ENCODE measurements at regions not wholly inside any gene's neighbourhood (a gene's known extent, or its start where the extent isn't known, plus 50 kb on each side); places are given as distances from the start of the nearest gene placed in this dataset.
A peak's percentile ranks its signal among the peaks of the same experiment; 100 is the strongest.
"Not testable (repeated sequence)": the region's sequence is repeated elsewhere in the genome, so short reads cannot be mapped to it uniquely, and the experiment has no call there.

DNA sequence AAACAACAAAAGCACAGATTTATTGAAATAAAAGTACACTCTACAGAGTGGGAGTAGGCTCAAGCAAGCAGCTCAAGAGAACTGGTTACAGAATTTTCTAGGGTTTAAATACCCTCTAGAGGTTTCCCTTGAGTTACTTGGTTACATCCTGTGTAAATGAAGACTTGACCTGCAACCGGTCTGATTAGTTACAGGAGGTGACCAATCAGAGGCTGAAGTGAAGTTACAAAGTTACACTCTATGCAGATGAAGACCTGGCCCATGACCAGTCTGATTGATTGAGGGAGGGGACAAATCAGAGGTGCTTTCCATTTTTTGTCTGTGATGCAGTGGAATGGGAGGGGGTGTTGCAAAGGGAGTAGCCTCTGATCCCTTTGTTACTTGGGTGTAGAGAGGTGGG lies 723.4 kb downstream of the ZPLD1 start:
- DNase-seq (ENCODE audit: low read depth in 2 of 2): no peak

DNA sequence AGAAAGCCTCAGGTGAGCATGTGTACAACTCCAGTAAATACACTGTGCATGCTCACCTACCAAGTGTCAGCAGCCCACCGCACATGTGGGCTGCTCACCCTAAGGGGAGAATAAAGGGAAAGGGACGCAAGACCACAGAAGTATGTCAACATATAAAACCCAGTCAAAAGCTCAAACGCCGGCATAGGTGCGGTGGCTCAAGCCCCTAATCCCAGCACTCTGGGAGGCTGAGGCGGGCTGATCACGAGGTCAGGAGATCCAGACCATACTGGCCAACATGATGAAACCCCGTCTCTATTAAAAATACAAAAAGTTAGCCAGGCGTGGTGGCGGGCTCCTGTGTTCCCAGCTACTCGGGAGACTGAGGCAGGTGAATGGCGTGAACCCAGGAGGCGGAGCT lies 732.1 kb downstream of the ZPLD1 start:
- DNase-seq (ENCODE audit: low read depth in 2 of 2): no peak

DNA sequence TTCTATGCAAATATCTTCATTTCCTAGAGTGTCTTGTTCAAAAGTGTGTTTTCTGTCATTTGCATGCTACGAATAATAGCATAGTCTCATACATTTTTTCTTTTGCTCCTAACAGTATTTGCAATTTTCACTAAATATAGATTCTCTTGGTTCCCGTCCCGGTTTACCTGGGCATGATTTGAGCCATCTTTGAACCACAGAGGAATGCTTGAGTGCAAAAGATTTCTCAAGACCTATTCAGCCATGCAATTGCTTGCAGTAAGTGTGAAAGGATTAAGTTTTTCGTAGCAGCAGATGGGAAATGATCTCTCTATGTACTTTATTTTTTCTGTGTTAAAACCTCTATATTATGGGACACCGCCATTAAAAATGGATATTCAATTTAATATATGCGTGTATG lies 733.0 kb downstream of the ZPLD1 start:
- DNase-seq (ENCODE audit: low read depth in 2 of 2): no peak

DNA sequence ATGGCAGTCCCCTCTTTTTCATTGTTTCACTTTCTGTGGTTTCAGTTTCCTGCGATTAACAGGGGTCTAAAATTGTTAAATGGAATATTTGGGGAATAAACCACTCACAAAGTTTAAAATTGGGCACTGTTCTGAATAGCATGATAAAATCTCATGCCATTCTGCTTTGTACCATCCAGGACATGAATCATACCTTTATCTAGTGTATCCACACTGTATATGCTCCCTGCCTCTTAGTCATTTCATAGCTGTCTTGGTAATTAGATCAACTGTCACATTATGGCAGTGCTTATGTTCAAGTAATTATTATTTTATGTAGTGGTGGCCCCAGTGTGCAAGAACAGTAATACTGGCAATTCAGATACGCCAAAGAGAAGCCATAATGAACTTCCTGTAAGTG lies 734.5 kb downstream of the ZPLD1 start:
- no peak for DNase-seq (ENCODE audit: low read depth in 2 of 2)

DNA sequence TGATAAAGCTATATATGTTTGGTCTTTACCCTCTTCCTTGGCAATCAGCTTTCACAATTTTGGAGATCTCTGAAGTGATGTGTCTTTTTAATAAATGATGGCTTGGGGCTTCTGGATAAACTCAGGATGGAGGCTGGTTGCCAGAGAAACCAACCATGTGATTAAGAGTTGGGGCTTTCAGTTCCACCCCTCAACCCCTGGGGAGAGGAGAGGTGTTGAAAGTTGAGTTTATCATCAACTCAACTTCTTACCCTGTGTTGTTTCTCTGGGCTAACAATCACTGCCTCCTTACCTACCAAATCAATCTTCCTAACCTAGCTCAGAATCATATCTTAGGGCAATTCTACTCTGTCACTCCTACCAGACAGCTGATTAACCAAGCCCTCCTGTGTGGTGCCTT lies 735.8 kb downstream of the ZPLD1 start:
- DNase-seq (ENCODE audit: low read depth in 2 of 2): no peak

DNA sequence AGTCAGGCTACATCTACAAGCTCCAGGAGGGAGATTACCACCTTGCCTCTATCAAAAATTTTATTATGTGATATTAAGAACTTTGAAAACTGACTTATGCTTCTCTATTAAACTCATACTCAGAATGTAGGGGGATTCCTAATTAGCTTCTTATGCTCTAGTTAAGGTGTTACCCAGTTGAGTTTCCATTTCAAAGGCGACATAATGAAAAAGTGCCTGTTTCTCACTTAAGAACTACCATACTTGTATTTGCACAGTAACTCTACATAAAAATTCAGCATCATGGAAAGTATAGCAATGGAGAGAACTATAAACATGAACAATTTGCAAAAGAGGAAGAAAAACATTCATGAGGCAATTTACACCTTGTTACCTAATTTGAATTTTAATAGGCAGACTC lies 739.1 kb downstream of the ZPLD1 start:
- no peak for DNase-seq (ENCODE audit: low read depth in 2 of 2)

DNA sequence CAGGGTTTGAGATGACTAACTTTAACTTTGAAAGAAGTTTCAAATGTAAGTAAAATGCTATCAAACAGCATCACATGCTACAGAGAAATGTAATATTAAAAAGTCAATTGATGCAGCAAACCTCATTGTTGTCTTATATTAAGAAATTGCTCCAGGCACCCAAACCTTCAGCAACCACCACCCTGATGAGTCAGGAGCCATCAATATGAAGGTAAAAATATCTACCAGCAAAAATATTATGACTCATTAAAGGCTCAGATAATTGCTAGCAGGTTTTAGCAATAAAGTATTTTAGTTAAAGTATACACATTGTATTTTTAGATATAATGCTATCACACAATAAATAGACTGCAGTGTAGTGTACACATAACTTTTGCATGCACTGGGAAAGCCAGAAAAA lies 746.3 kb downstream of the ZPLD1 start:
- no peak for DNase-seq (ENCODE audit: low read depth in 2 of 2)

DNA sequence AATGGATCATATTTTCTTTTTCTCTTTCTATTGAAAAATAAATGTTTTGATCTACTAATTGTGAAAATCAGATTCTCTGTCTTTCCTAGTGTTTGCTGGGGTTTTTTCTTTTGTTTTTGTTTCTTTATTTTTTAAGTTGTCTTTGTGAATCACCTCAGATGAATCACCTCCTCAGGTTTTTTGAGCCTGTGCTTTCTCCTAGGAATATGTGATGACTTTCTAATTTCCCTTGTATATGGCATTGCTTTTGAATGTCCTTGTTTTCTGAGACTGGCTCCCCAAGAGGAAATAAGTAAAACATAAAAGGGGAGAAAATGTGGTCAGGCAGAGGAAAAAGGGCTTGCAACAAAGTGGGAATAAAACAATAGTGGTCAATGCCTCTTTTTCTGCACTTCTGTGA lies 750.0 kb downstream of the ZPLD1 start:
- DNase-seq (ENCODE audit: low read depth in 2 of 2): no peak

DNA sequence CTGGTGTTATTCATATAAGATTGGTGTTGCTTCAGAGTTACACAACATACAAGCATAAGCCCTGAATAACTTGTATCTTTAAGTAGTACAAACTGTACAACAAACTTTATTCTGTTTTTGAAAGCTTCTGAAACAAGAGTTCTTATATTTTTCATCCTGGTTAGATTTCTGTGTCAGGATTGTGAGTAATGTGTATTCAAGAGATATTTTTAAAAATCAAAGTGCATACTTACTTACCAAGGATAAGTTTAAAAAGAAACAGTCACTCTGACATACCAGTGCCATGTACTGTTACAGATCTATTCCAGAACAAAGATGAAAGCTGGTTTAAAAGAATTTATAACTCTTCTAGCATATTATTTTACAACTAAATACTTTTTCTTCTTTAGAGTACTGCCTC lies 755.1 kb downstream of the ZPLD1 start:
- DNase-seq (ENCODE audit: low read depth in 2 of 2): no peak

DNA sequence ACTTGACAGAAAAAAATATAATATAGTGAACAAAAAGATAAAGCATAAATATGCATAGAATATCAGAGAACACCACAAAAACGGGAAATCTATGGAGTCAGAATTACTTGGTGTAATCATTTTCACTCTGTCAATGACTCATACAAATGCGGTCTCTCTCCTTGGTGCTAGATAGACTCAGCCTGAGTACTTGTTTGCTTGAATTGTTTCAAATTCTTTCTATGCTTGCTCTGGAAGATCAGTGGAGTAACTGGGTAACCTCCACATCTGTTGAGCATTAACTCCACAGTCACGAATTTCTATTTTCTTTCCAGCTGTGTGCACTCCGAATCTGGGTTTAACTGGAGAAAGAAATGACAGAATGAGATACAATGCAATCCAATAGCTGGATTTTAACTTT lies 760.4 kb downstream of the ZPLD1 start:
- no peak for DNase-seq (ENCODE audit: low read depth in 2 of 2)

DNA sequence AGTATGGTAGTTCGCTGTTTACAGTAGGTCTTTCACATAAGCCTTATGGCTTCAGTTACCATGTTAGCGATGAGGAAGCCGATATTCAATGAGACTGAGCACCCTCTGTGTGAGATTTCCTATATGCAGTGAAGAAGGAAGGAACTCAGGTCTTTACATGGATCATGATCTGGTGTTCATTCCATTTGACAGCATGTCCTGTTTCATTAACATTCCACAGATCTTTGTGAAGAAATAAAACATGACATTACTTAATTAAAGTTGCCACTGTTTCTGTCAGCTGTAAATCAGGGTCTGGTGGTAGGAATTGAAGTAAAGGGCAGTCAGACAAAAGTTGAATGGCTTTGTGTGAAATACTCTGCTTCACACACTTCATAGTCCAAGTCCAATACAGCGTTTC lies 768.6 kb downstream of the ZPLD1 start:
- DNase-seq (ENCODE audit: low read depth in 2 of 2): no peak

DNA sequence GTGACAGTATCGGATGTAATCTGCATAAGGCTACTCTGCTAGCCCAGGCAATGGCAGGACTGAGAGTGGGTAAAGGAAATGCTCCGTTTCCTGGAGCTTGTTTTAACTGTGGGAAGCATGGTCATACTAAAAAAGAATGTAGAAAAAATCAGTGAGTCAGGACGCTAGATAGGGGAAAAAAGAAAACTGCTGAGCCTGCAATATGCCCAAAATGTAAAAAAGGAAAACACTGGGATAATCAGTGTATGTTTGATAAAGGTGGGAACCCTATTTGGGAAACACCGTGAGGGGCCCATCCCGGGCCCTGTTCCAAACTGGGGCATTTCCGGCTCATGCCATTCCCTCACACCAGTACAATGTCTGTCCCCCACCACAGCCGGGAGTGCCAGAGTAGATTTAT lies 775.8 kb downstream of the ZPLD1 start:
- peak in 1 of 2 donors; percentile 25 for DNase-seq (ENCODE audit: low read depth in 2 of 2)

DNA sequence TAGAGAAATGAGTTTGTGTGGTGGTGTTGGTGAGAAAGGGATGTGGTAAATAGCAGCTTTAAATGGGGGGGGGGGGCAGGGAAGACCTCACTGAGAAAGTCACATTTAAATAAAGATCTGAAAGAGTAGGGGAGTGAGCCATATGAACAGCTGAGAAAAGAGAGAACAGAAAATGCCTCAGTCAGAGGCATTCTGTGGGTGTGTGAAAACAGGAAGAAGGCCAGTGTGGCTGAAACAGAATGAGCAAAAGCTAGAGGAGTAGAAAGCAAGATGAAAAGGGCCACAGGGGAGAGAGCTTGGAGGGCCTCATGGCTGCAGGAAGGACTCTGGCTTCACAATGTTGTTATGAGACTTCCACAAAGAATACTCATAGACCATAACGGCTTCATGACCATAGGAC lies 783.3 kb downstream of the ZPLD1 start:
- DNase-seq (ENCODE audit: low read depth in 2 of 2): no peak

DNA sequence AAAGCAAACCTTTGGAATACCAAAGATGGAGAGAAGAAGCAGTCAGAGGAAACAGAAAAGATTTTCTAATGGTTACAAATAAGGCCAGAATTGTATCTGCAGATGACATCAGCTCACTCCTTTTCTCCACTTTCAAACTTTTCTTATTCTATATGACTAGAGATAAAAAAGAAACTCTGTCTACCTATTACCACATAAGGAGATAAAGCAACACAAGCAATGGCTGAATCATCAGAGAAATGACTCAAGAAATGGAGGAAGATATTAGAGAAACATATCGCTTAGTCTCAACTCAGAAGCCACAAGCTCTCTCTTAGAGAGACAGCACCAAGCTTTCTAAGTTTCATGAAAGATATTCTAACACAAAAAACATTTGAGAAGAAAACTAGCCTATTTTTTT lies 784.0 kb downstream of the ZPLD1 start:
- no peak for DNase-seq (ENCODE audit: low read depth in 2 of 2)

DNA sequence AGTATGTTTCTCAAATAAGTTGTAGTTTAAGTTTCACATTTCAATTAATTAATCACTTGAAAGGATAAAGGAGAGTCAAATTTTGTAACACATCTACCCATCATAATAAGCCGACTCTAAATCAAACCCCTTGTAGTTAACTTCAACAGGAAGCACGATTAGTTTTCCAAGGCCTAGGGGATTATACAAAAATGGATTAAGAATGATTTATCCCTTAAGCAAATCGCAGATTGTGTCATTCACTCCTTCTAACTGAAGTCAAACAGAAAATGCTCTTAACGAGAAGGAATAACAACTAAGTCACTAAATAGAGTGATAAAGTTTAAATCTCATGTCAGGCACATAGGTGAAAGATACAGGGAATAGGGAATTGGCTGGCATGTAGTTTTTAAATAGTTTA lies 792.8 kb downstream of the ZPLD1 start:
- DNase-seq (ENCODE audit: low read depth in 2 of 2): no peak

DNA sequence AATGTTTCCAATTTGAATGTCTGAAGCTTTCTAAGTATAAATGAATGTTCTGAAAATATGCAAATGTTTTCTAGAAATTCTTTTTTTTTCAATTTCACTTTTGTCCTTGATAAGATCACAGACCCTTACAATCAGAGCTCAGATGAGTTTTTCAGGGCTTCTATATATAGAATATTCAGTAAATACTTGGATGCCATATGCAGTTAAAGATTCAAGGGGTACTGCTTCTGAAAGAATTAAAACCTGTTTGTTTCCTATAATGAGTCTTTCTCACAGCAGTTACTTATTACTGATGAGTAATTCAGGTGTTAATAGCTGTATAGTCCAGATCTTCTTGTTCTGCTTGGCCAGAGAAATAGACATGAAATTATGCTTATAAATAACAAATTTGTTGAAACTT lies 812.6 kb downstream of the ZPLD1 start:
- no peak for DNase-seq (ENCODE audit: low read depth in 2 of 2)

DNA sequence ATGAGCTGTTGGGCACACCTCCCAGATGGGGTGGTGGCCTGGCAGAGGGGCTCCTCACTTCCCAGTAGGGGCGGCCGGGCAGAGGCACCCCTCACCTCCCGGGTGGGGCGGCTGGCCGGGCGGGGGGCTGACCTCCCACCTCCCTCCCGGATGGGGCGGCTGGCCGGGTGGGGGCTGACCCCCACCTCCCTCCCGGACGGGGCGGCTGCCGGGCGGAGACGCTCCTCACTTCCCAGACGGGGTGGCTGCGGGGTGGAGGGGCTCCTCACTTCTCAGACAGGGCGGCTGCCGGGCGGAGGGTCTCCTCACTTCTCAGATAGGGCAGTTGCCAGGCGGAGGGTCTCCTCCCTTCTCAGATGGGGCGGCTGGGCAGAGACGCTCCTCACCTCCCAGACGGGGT lies 820.0 kb downstream of the ZPLD1 start:
- not testable (repeated sequence) for DNase-seq (ENCODE audit: low read depth in 2 of 2)

DNA sequence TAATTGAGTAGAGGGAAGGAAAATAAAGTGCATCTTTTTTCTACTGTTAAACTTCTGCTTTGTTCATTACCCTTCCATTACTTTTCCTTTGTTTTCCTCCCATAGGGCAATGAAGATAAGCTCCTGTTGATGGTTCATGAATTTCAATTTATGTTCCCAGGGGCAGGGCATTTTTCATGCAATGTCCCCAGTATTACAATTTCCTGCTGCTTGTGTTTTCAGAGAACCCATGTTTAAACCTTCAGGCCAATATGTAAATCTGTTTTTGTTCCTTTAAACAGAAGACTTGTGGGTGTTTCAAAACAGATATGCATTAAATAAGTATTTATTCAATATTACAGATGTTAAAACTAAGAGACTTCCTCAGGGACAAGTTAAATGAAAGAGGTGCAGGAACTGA lies 834.5 kb downstream of the ZPLD1 start:
- DNase-seq (ENCODE audit: low read depth in 2 of 2): no peak

DNA sequence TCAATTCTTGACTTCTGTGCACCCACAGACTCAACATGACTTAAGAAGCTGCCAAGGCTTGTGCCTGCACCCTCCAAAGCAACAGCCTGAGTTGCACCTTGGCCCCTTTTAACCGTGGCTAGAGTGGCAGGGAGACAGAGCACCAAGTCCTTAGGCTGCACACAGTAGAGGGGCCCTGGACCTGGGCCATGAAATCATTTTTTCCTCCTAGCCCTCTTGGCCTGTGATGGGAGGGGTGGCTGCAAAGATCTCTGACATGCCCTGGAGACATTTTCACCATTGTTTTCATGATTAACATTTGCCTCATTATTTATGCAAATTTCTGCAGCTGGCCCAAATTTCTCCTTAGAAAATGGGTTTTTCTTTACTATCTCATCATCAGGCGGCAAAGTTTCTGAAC lies 836.8 kb downstream of the ZPLD1 start:
- no peak for DNase-seq (ENCODE audit: low read depth in 2 of 2)

DNA sequence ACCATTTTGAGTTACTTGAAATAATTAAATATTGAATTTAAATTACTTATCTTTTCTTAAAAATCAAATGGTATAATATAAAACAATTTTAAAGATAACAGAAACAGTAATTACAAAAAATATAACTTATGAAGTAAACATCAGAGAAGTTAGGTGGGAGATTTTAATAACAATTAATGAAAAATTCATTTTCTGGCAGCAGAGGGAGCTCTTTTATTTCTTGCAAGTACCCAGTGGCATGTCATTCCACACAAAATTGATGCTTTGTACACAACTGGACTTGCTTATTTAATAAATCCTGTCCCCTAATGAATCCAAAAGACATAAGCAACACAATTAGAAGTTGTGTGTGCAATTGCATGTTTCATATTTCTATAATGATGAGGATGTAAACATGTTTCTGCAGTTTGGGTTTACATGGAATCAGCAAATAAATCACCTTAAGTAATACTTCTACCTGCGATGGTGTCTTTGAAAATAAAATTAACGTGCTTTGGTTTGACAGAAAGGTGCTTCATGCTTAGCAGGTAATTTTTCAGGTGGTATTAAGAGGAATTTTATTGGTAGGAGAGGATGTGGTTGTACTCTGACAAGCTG lies 861.3 kb downstream of the ZPLD1 start:
- peak in 1 of 2 donors; percentile 1 for DNase-seq (ENCODE audit: low read depth in 2 of 2)

DNA sequence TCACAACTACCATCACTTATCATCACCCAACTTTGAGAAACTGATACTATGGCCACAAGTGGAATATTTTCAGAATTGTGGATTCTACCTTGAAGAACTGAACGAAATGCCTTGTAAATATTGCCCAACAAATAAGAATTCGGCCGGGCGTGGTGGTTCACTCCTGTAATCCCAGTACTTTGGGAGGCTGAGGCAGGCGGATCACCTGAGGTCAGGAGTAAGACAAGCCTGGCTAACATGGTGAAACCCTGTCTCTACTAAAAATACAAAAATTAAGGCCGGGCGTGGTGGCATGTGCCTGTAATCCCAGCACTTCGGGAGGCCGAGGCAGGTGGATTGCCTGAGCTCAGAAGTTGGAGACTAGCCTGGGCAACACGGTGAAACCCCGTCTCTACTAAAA lies 862.7 kb downstream of the ZPLD1 start:
- DNase-seq (ENCODE audit: low read depth in 2 of 2): not testable (repeated sequence)

DNA sequence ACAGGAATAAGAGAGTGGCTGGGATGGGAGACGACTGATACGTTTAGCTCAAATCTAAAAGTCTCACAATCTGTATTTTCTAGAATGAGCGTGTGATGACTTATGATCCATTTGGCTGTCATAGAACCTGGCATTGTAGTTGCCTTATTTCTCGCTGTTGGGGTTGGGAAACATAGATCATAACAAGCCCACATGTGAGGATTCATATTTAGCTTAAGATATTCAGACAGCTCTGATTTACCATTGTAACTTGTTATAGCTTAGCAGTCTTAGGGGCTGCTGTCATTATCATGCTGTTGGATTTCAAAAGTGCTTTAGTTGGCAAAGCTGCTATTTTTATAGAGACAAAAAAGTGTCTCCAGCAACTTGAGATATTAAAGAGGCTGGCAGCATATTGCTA lies 871.3 kb downstream of the ZPLD1 start:
- no peak for DNase-seq (ENCODE audit: low read depth in 2 of 2)

DNA sequence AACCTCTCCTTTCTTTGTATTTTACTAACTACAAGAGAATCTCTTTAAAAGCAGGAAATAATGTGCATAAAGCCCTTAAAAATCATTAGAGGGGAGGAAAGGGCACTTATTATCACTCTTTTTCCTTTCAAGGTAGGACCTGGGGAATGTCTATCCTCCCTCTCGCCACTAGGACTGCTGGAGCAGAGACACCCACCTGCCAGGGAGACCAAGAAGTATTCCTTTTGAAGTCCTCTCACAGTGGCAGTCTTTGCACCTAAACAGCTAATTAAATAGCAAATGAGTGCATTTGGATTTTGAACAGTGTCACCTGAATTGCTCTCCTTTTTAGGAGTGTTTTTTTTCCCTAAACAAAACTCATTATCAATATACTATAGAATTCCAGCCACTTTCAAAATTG lies 874.1 kb downstream of the ZPLD1 start:
- DNase-seq (ENCODE audit: low read depth in 2 of 2): no peak

DNA sequence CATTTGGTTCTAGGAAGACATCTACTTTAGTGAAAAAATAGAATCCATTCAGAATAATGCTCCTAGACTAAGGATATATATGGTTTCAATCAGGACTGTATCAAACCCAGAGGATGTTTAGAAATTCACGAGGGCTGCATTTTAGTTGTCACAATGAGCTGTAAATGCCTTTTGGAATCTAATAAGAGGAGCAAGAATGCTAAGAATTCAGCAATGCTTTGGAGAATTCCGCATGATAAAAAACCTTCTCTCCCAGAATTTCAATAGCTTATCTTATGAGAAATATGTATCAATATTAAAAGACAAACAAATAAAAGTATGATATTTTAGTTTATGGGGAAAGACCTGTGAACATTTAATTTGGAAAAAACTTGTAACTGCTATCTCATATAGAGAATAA lies 885.1 kb downstream of the ZPLD1 start:
- no peak for DNase-seq (ENCODE audit: low read depth in 2 of 2)

All from dermis microvascular lymphatic vessel endothelial cell (primary cell).